ENCODE measurements at regions not wholly inside any gene's neighbourhood (a gene's known extent, or its start where the extent isn't known, plus 50 kb on each side); places are given as distances from the start of the nearest gene placed in this dataset.

DNA sequence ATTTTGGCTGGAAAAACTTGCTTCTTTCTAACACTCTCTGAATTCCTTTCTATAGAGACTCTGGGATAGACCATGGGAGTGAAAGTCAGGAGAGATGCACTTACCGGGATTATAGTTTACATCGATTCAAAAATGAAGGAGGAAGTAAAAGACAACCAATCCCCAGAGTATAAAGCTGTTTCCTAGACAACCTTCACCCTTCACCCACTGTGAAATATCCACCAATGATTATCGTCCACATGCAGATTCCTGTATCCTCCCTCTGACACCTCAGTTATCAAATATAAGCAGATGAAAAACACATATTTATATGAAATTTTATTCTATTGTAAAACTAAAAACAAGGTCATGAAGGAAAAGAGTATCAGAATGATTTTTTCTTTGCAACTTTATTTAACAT, 258.8 kb upstream of the GK2 start:
- H3K27ac ChIP-seq, result no peak overlapping the region
- H3K9me3 ChIP-seq, result peaks cover 0 to 23% (median 0%) of the 10 kb centered on the region in 4 donors
- TF ChIP-seq, protein P1, sequence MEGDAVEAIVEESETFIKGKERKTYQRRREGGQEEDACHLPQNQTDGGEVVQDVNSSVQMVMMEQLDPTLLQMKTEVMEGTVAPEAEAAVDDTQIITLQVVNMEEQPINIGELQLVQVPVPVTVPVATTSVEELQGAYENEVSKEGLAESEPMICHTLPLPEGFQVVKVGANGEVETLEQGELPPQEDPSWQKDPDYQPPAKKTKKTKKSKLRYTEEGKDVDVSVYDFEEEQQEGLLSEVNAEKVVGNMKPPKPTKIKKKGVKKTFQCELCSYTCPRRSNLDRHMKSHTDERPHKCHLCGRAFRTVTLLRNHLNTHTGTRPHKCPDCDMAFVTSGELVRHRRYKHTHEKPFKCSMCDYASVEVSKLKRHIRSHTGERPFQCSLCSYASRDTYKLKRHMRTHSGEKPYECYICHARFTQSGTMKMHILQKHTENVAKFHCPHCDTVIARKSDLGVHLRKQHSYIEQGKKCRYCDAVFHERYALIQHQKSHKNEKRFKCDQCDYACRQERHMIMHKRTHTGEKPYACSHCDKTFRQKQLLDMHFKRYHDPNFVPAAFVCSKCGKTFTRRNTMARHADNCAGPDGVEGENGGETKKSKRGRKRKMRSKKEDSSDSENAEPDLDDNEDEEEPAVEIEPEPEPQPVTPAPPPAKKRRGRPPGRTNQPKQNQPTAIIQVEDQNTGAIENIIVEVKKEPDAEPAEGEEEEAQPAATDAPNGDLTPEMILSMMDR (IDR thresholded peaks at IDR 0.05), result no peak
- no peak for TF ChIP-seq EP300 (IDR thresholded peaks at IDR 0.05)
- TF ChIP-seq POLR2A (IDR thresholded peaks at IDR 0.05), result no peak
- no peak for DNase-seq (ENCODE audit: low spot score in 2 of 2)
- no peaks in the 10 kb centered on the region for H3K4me1 ChIP-seq
- no peak overlapping the region for H3K4me3 ChIP-seq
- no peaks in the 10 kb centered on the region for H3K36me3 ChIP-seq
- H3K27me3 ChIP-seq, result no peaks in the 10 kb centered on the region
- 84 to 85% methylated on average over 3 of the region's 3 CpGs for WGBS, 2 donors

DNA sequence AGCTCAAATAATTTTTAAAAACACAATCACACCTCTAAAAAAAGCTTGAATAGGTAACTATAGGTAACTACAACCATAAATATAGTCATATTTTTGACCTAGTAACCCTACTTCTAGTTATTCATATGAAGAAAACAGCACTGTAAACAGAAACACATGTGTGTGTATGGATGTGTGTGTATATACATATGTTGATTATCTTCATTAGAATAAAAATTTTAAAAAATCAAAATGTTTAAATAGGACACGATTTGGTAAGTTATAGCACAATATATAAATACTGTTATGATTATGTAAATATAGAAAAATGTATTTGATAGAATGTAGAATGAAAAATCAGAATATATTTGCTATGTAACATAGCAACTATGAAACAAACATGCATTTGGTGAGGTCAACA, 258.1 kb upstream of the GK2 start:
- TF ChIP-seq, protein P1 (IDR thresholded peaks at IDR 0.05), result no peak
- TF ChIP-seq POLR2A (IDR thresholded peaks at IDR 0.05), result no peak
- TF ChIP-seq EP300 (IDR thresholded peaks at IDR 0.05), result no peak
- Histone ChIP-seq H3K27me3 (no peaks in the 10 kb centered on the region), H3K27ac (no peak overlapping the region), H3K4me3 (no peak overlapping the region), H3K4me1 (no peaks in the 10 kb centered on the region), H3K9me3 (peaks cover 0 to 17% (median 0%) of the 10 kb centered on the region in 4 donors), H3K36me3 (no peaks in the 10 kb centered on the region)
- no peak for DNase-seq (ENCODE audit: low spot score in 2 of 2)
- 56 to 72% methylated on average over 1 of the region's 1 CpG for WGBS, 2 donors

DNA sequence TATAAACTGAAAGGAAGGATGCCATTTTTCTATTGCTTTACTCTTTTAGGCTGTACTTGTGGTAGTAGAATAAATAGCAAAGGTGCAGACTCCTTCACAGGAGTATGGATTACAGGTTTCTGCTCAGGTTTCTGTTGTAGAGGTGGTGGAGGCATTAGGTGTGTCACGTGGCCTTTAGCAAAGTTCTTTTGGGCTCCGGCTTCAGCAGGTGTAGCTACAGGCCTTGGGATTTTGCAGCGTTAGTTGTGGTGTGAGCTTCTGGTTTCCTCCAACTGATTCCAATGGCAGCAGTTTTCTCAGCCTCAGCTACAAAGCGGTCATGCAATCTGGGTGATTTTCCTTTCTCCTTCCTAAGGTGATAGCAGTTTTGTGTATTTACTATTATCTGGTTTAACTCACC, 255.8 kb upstream of the GK2 start:
- Histone ChIP-seq H3K9me3 (peaks cover 0 to 4% (median 0%) of the 10 kb centered on the region in 4 donors), H3K27me3 (no peaks in the 10 kb centered on the region), H3K27ac (no peak overlapping the region), H3K4me3 (no peak overlapping the region), H3K4me1 (no peaks in the 10 kb centered on the region), H3K36me3 (no peaks in the 10 kb centered on the region)
- WGBS, 2 donors, result 76 to 94% methylated on average over 4 of the region's 4 CpGs
- no peak for DNase-seq (ENCODE audit: low spot score in 2 of 2)
- TF ChIP-seq, protein P1 (IDR thresholded peaks at IDR 0.05), result no peak
- TF ChIP-seq EP300 (IDR thresholded peaks at IDR 0.05) (no peak), POLR2A (IDR thresholded peaks at IDR 0.05) (no peak)

GRCh38 chr4:79663141-79663540, 255.1 kb upstream of the GK2 start:
- DNase-seq (ENCODE audit: low spot score in 2 of 2), result no peak
- Histone ChIP-seq H3K27me3 (no peaks in the 10 kb centered on the region), H3K9me3 (no peaks in the 10 kb centered on the region), H3K36me3 (no peaks in the 10 kb centered on the region), H3K27ac (no peak overlapping the region), H3K4me1 (no peaks in the 10 kb centered on the region), H3K4me3 (no peak overlapping the region)
- no peak for TF ChIP-seq EP300 (IDR thresholded peaks at IDR 0.05)
- no peak for TF ChIP-seq POLR2A (IDR thresholded peaks at IDR 0.05)
- TF ChIP-seq, protein P1 (IDR thresholded peaks at IDR 0.05), result no peak
- 74 to 76% methylated on average over 1 of the region's 1 CpG for WGBS, 2 donors

GRCh38 chr4:79662651-79663050, 254.6 kb upstream of the GK2 start:
- H3K27me3 ChIP-seq, result no peaks in the 10 kb centered on the region
- no peak for DNase-seq (ENCODE audit: low spot score in 2 of 2)
- 91 to 93% methylated on average over 3 of the region's 3 CpGs for WGBS, 2 donors
- no peak overlapping the region for H3K27ac ChIP-seq
- no peak overlapping the region for H3K4me3 ChIP-seq
- no peaks in the 10 kb centered on the region for H3K4me1 ChIP-seq
- H3K36me3 ChIP-seq, result no peaks in the 10 kb centered on the region
- peaks cover 0 to 2% (median 0%) of the 10 kb centered on the region in 4 donors for H3K9me3 ChIP-seq
- TF ChIP-seq POLR2A (IDR thresholded peaks at IDR 0.05), result no peak
- TF ChIP-seq, protein P1 (IDR thresholded peaks at IDR 0.05), result no peak
- no peak for TF ChIP-seq EP300 (IDR thresholded peaks at IDR 0.05)

Data from tibial nerve (tissue), 4 donors.